NCI-H510A treated with DMSO at 0.1 percent for 48 hours (cell line): ENCODE measurements at regions not wholly inside any gene's neighbourhood (a gene's known extent, or its start where the extent isn't known, plus 50 kb on each side); places are given as distances from the start of the nearest gene placed in this dataset.

Experiments
- DNase-seq: peaks from one replicate; lab custom pipeline; 2025; lab: John Stamatoyannopoulos, UW

- DNase-seq = no peak
These were observed 159.6 kb upstream of the LEF1 start for GRCh38 chr4:108328383-108328732.

GRCh38 chr4:108327642-108328382 is 159.1 kb upstream of the LEF1 start:
- DNase-seq = no peak

DNA sequence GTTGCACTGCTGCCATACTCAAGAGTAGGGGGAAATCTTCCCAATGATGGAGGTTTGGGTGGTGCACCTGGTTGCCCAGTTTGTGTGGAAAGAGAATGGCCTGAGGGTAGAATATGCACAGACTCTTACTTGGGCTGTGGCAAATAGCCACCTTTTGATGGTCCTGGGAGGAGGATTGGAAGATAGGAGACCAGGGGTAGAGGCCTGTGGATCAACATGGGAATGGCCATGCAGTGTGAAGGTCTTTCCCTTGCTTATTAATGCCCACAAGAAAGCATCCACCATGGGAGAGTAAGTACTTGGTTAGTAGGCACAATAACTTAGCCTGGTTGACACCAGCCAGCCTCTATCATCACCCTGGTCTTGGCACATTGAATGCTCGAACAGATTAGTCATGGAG is 156.8 kb upstream of the LEF1 start:
- no peak for DNase-seq

GRCh38 chr4:108324450-108324849 is 155.7 kb upstream of the LEF1 start:
- no peak for DNase-seq

- no peak for DNase-seq
These were observed 153.8 kb upstream of the LEF1 start for GRCh38 chr4:108322497-108322896.

DNA sequence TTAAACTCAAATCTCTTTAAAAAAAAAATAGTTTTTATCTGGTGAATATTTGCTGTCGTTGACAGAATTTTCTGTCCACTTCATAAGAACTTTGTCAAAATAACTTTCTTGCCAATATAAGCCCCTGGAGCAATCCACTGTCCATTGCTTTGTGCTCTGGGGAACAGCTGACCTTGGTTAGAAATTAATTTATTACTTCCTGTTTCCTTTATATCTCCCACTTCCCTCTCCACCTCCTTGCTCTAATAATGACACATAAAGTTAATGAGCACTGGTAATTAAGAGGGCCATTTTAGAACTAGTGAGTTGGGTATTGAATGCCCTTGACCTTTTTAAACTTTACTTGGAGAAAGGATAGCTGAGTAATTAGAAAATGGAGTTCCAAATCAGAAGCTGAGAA is 151.3 kb upstream of the LEF1 start:
- DNase-seq = no peak

DNA sequence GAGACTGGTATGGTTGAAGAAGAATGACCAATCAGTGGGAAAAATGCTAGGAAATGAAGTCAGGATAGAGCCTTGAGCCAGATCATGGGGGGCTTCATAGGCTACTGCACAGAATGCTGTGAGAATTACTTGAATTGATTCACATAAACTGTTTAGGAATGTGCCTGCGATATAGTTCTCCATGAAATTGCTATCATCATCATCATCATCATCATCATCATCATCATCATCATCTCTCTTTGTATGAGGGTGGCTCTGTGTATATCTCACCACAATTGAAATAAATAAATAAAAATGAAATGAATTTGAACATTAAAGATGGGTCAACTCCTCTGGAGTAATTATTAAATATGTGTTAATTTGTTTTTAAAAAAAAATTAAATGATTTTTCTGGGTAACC is 148.6 kb upstream of the LEF1 start:
- DNase-seq = no peak

DNA sequence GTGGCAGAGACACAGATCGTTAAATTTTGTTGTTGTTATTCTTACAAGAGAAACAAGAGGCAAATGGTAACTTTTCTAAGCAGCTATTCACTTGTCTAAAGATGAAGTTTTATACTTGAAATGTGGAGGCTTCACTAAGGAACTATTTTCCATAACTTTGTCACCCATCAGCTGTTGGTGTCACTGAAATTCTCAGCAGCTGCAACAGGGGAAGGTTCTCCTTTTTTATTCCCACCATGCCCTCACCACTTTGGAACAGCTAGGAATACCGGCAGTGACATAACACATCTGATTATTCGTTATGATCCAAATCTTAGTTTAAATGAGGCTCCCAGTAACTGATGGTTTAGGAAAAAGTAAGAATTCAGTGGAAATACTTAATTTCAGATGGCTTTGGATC is 147.0 kb upstream of the LEF1 start:
- no peak for DNase-seq

- DNase-seq = no peak
These were observed 146.3 kb upstream of the LEF1 start for GRCh38 chr4:108314900-108315589.

- no peak for DNase-seq
These were observed 145.0 kb upstream of the LEF1 start for GRCh38 chr4:108313546-108314339.

- peak; percentile 16 for DNase-seq
These were observed 142.6 kb upstream of the LEF1 start for GRCh38 chr4:108311313-108311712.

GRCh38 chr4:108303488-108304177 is 134.9 kb upstream of the LEF1 start:
- DNase-seq = no peak

- no peak for DNase-seq
These were observed 133.0 kb upstream of the LEF1 start for GRCh38 chr4:108301545-108302251.

DNA sequence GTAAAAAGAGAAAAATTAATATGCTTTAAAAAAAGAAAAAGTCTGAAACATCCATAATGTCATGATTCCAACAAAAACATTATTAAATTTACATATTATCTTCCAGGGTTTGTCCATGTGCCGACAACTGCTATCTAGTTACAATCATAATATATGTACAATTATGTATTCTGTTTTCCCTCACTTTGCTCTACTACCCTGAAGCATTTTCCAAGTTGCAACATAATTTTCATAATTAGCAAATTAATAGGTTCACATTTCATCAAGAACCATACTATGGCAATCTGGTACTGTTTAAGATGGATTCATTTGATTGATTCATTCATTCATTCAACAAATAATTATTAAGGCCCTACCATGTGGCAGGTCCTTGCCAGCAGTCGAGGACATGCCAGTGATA is 128.9 kb upstream of the LEF1 start:
- no peak for DNase-seq

DNA sequence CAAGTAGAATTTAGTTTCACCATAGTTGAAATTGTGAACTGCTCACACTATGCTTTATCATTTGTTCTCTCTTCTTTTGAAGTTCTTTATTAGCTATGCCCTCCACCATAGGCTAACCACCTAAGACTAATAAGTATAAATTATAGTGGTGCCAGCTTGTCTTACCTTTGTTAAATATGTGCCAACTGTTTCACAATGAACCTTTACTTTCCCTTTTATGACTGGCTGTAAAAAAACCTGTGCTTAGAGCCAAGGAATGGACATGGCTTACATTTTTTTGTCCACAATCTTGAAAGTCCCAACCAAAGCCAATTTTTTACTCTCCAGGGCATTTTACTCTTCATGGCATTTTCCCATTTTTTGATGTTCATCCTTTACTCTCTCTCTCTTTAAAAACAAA is 123.5 kb upstream of the LEF1 start:
- no peak for DNase-seq

- DNase-seq = no peak
These were observed 122.4 kb upstream of the LEF1 start for GRCh38 chr4:108291137-108291536.

DNA sequence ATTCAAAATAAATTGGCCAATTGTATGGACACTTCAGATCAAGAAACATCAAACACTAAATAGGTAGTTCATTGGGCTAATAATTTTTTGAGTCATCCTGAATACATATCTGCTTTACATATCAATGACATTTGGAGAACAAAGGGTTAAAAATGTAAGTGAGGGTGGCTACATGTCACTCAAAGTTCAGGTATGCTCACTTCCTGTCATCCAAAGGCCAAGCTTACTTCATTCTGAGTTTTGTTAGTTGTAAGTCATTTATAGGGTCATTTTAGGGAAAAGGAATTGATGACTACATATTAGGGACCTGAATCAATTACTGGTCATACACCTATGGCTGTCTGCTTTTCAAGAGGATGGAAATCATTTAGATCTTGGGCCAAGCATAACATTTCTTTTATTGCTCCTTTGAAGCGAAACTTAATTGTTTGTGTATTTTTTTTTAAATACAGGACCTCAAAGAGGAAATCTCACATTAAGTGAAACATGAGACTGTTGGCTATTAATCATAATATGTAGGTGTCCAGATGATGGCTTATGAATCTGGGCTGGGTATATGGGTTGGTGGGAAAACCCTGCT is 119.2 kb upstream of the LEF1 start:
- no peak for DNase-seq

DNA sequence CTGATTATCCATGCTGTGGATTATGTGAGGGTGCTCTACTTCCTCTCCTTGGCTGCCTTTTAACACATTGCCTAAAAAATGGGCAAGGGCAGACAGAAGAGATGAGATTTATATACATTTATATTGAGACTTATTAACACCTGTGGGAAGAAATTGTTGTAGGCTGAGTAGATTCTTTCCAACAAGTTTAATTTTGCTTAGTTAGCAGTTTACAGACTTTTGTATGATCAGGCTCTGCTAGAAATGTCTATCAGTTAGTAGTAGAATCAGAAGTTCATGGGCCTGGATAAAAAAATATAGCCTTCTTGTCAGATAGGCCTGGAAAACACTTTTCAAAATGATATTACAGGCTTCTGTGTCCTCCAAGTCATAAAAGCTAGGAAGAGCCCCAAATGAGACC is 111.3 kb upstream of the LEF1 start:
- DNase-seq = no peak

DNA sequence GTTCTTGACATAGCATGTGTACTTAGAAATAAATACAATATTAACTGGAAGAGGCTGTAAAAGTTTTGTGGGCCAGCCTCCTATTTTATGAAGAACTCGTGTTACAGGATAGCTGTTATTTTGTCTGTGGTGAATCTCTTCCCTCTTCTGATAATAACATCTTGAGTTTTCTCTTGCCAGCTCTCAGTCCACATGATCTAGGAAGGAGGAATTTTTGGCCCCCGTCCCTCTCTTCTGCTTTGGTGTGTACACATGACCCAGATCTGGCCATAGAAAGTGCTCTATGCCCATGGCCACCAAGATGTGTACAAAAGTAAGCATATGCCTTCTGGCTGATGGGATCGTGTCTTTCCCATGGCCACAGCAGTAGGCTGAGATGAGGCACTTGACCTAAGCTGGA is 108.0 kb upstream of the LEF1 start:
- DNase-seq = no peak

GRCh38 chr4:108272986-108273385 is 104.3 kb upstream of the LEF1 start:
- DNase-seq = no peak

DNA sequence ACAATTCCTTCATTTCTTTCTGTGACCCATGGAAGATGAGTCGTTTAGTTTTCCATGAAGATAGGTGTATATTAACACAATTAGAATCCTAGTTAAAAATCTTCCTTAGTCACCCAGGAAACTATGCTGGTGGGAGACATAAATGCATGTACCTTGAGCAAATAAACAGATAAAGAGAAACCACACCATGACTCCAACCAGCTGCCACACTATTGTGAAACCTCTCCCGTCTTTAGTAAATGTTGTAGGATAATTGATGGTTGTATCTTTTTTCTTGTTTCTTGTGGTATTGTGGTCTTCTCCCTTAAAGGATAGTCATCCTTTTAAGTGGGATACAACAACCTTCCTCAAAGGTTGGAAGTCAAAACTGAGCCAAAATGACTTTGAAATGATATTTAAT is 103.8 kb upstream of the LEF1 start:
- no peak for DNase-seq

- DNase-seq = peak; percentile 44
These were observed 103.3 kb upstream of the LEF1 start for GRCh38 chr4:108272046-108272445.
